K562 (cell line): ENCODE measurements at regions not wholly inside any gene's neighbourhood (a gene's known extent, or its start where the extent isn't known, plus 50 kb on each side); places are given as distances from the start of the nearest gene placed in this dataset.

ENCODE experiments used
- ATAC-seq: fragments of 200-7000 bp; cut with Tn5 transposase; 3 replicates; pipeline ENCODE4 v1.9.1; 2020; ENCODE audit warnings: moderate library complexity
- BruUV-seq: library from RNA; stranded (reverse); fragments of 400-500 nt; replicated peaks from 2 replicates; lab custom pipeline; 2021; lab: Mats Ljungman, UMichigan
- CTCF ChIA-PET: fragments of 300-600 bp; formaldehyde crosslinking; extraction: SDS; loops from one replicate; lab custom pipeline; 2021; ENCODE audit warnings: low intra/inter-chr PET ratio; lab: Yijun Ruan, JAX
- POLR2A ChIA-PET: fragments of 300-600, 350-650 bp; sonication (Branson Sonifier 250); formaldehyde crosslinking; extraction: SDS; loops from one replicate; lab custom pipeline; 2021; ENCODE audit warnings: antibody characterized with exemption, inconsistent platforms; lab: Yijun Ruan, JAX
- DNase-seq, 4 experiments: peaks; one replicate each; pipeline versions ENCODE4 v3.0.0 to v3.0.0-alpha.2; 2011 to 2018; ENCODE audit warnings: low spot score in 3 of 4, mixed read lengths in 3 of 4; ENCODE audit errors: extremely low read depth in 1 of 4
- FAIRE-seq: peaks from 2 replicates; lab custom pipeline; 2011; peaks lifted over from hg19 to GRCh38; lab: Jason Lieb, UNC
- H2AFZ ChIP-seq: 2 replicates; pipeline ENCODE4 v1.6.0; 2011; ENCODE audit warnings: low read depth, low read length, control low read depth, inconsistent platforms
- H3K27ac ChIP-seq: fragments of 200-600 bp; 3 replicates; pipeline ENCODE4 v1.8.0; 2011; ENCODE audit warnings: low read depth, mild to moderate bottlenecking, control low read depth, inconsistent platforms, low read length, moderate library complexity, mixed read lengths; ENCODE audit errors: extremely low read depth
- H3K27me3 ChIP-seq, 2 experiments: fragments of 300-600 bp in 1 of 2; 2 replicates in 1 of 2; 3 replicates in 1 of 2; pipeline versions ENCODE4 v1.6.0 to v1.8.0; 2011; ENCODE audit warnings: inconsistent platforms in 2 of 2, low read length in 2 of 2, mild to moderate bottlenecking in 1 of 2, mixed read lengths in 1 of 2, moderate library complexity in 1 of 2; ENCODE audit not compliant: control insufficient read depth in 2 of 2, insufficient read depth in 2 of 2
- H3K36me3 ChIP-seq: fragments of 300-600 bp; 3 replicates; pipeline ENCODE4 v1.8.0; 2011; ENCODE audit warnings: mild to moderate bottlenecking, low read length, inconsistent platforms; ENCODE audit not compliant: control insufficient read depth, insufficient read depth
- H3K4me1 ChIP-seq, 2 experiments: fragments of 200-600 bp in 1 of 2; replicated peaks in 1 of 2; 2 replicates in 1 of 2; 3 replicates in 1 of 2; pipeline versions ENCODE4 v1.5.1 to v1.8.0; 2011; ENCODE audit warnings: inconsistent platforms in 2 of 2, low read length in 2 of 2, mild to moderate bottlenecking in 1 of 2, mixed read lengths in 1 of 2, moderate library complexity in 1 of 2; ENCODE audit not compliant: control insufficient read depth in 2 of 2, insufficient read depth in 2 of 2
- H3K4me2 ChIP-seq: 2 replicates; pipeline ENCODE4 v1.6.1; 2011; ENCODE audit warnings: low read length, control low read depth, inconsistent platforms, mixed read lengths; ENCODE audit not compliant: insufficient read depth
- H3K4me3 ChIP-seq: fragments of 200-600 bp; sonication (generic), shearing (Covaris generic); 2 replicates; pipeline ENCODE4 v1.5.1; 2016; ENCODE audit warnings: control low read depth, inconsistent platforms
- H3K79me2 ChIP-seq: fragments of 200-600 bp; 3 replicates; pipeline ENCODE4 v1.8.0; 2011; ENCODE audit warnings: low read length, inconsistent platforms; ENCODE audit not compliant: control insufficient read depth, insufficient read depth
- H3K9ac ChIP-seq, 2 experiments: 2 replicates each; pipeline versions ENCODE4 v1.6.0 to v1.6.1; 2011; ENCODE audit warnings: low read depth in 2 of 2, low read length in 2 of 2, control low read depth in 1 of 2, inconsistent platforms in 1 of 2, mild to moderate bottlenecking in 1 of 2, mixed read lengths in 1 of 2; ENCODE audit not compliant: insufficient read depth in 1 of 2
- H3K9me1 ChIP-seq: one replicate; pipeline ENCODE4 v1.6.0; 2011; ENCODE audit warnings: inconsistent platforms, mild to moderate bottlenecking, low read length, moderate library complexity; ENCODE audit not compliant: control insufficient read depth, insufficient read depth
- H3K9me3 ChIP-seq: replicated peaks from 2 replicates; pipeline ENCODE4 v1.5.1; 2011; ENCODE audit warnings: low read depth, low read length, inconsistent platforms; ENCODE audit not compliant: control insufficient read depth, insufficient read depth
- H4K20me1 ChIP-seq: replicated peaks from 2 replicates; pipeline ENCODE4 v1.6.1; 2011; ENCODE audit warnings: low read length, inconsistent platforms, mixed read lengths; ENCODE audit not compliant: control insufficient read depth, insufficient read depth
- DDX20 ChIP-seq: fragments of 450-650 bp; IDR thresholded peaks from 2 replicates; pipeline ENCODE4 v1.6.1; 2016; ENCODE audit warnings: missing genetic modification characterization, low read depth, mild to moderate bottlenecking, missing compliant biosample characterization, moderate library complexity
- DEAF1 ChIP-seq: fragments of 450-650 bp; formaldehyde crosslinking; IDR thresholded peaks from 2 replicates; pipeline ENCODE4 v1.4.0; 2020; ENCODE audit warnings: mild to moderate bottlenecking, moderate library complexity
- E2F4 ChIP-seq: sonication (generic); formaldehyde crosslinking; IDR thresholded peaks from 2 replicates; pipeline ENCODE4 v1.8.0; 2022; ENCODE audit warnings: mild to moderate bottlenecking, low read depth, missing genetic modification reagents
- ETS2 ChIP-seq: IDR thresholded peaks from 2 replicates; pipeline ENCODE4 v1.6.1; 2016; ENCODE audit warnings: borderline replicate concordance, missing genetic modification characterization, mild to moderate bottlenecking, moderate library complexity, missing compliant biosample characterization; ENCODE audit not compliant: poor library complexity, severe bottlenecking
- MBD2 ChIP-seq: sonication (generic); IDR thresholded peaks from 2 replicates; pipeline ENCODE4 v1.6.1; 2016; ENCODE audit warnings: low read depth, borderline replicate concordance
- MCM5 ChIP-seq: fragments of 450-650 bp; IDR thresholded peaks from 2 replicates; pipeline ENCODE4 v1.6.1; 2016; ENCODE audit warnings: low read depth
- MEF2A ChIP-seq: IDR thresholded peaks from 2 replicates; pipeline ENCODE4 v1.6.1; 2011; ENCODE audit warnings: low read depth, mild to moderate bottlenecking, low read length, moderate library complexity; ENCODE audit not compliant: control insufficient read depth
- NFE2L1 ChIP-seq: fragments of 450-650 bp; IDR thresholded peaks from 2 replicates; pipeline ENCODE4 v1.6.1; 2016; ENCODE audit warnings: missing genetic modification characterization, low read depth, mild to moderate bottlenecking, missing compliant biosample characterization, moderate library complexity, borderline replicate concordance
- PHF8 ChIP-seq: fragments of 200-600 bp; sonication (generic); IDR thresholded peaks from 2 replicates; pipeline ENCODE4 v1.6.1; 2012; ENCODE audit warnings: mixed run types, mild to moderate bottlenecking, inconsistent platforms, low read length, moderate library complexity, borderline replicate concordance
- POLR2AphosphoS2 ChIP-seq: IDR thresholded peaks from 2 replicates; pipeline ENCODE4 v1.6.1; 2012; ENCODE audit warnings: low read length, improper control_type of control experiment
- RNF219 ChIP-seq: fragments of 250-450 bp; sonication (Bioruptor Pico); IDR thresholded peaks from 2 replicates; pipeline ENCODE4 v1.5.0; 2022; ENCODE audit warnings: mild to moderate bottlenecking
- SAFB ChIP-seq: fragments of 200-400 bp; formaldehyde crosslinking; IDR thresholded peaks from 2 replicates; pipeline ENCODE4 v1.6.1; 2017; ENCODE audit warnings: low read depth, low read length, borderline replicate concordance
- TBP ChIP-seq: optimal IDR thresholded peaks from 2 replicates; pipeline ENCODE3; 2011; ENCODE audit warnings: low read depth, low read length, improper control_type of control experiment
- THRAP3 ChIP-seq: fragments of 450-650 bp; IDR thresholded peaks from 2 replicates; pipeline ENCODE4 v1.6.1; 2016; ENCODE audit warnings: mild to moderate bottlenecking, inconsistent platforms, borderline replicate concordance
- WHSC1 ChIP-seq: IDR thresholded peaks from one replicate; pipeline ENCODE4 v1.6.1; 2012; ENCODE audit warnings: low read length, control low read depth, inconsistent platforms
- ZNF449 ChIP-seq: fragments of 250-450 bp; sonication (Bioruptor Pico); IDR thresholded peaks from 2 replicates; pipeline ENCODE4 v1.8.0; 2022; ENCODE audit warnings: moderate library complexity, mild to moderate bottlenecking, inconsistent platforms
- WGBS: fragments of 100-300 bp; shearing (Covaris generic); methylation state at CpG from one replicate; pipeline ENCODE4 v1.1.6; 2016; ENCODE audit warnings: low coverage, mixed read lengths; ENCODE audit not compliant: insufficient coverage; ENCODE audit errors: missing lambda C conversion rate; 5-methylcytosine and 5-hydroxymethylcytosine counted together
- in situ Hi-C: fragments of 300-500 bp; cut with MboI; formaldehyde crosslinking; loops from 4 replicates; pipeline ENCODE4 v1.15.0; 2018; ENCODE audit warnings: inconsistent platforms, mixed read lengths
- intact Hi-C: fragments of 100-400 bp; cut with micrococcal nuclease; formaldehyde crosslinking; loops from 2 replicates; pipeline ENCODE4 v1.14.2; 2022

GRCh38 chr10:33428682-33429081 is 94.2 kb upstream of the NRP1 start (continued):
- TF ChIP-seq E2F4 (CRISPR knock-in tag) (no peak), SAFB (no peak), PHF8 (no peak), DDX20 (no peak), POLR2AphosphoS2 (no peak)

GRCh38 chr10:33423154-33423529 is 88.7 kb upstream of the NRP1 start:
- H3K36me3 ChIP-seq: no peaks in the 10 kb centered on the region
- H4K20me1 ChIP-seq: no peaks in the 10 kb centered on the region
- H3K9me3 ChIP-seq: no peaks in the 10 kb centered on the region
- H3K27ac ChIP-seq: no peak overlapping the region
- in situ Hi-C loops: no loop called here
- no peak for ATAC-seq
- BruUV-seq: no TSS peak
- H3K9ac ChIP-seq: no peak overlapping the region
- intact Hi-C loops: no loop called here
- H2AFZ ChIP-seq: no peak overlapping the region
- 0% methylated on average over 5 of the region's 5 CpGs for WGBS
- H3K4me2 ChIP-seq: no peak overlapping the region
- no peaks in the 10 kb centered on the region for H3K27me3 ChIP-seq
- no peaks in the 10 kb centered on the region for H3K79me2 ChIP-seq
- no peak for FAIRE-seq
- no peak overlapping the region for H3K4me3 ChIP-seq
- no peaks in the 10 kb centered on the region for H3K9me1 ChIP-seq
- no peaks in the 10 kb centered on the region for H3K4me1 ChIP-seq
- ChIA-PET POLR2A (interaction anchor here (0.7 kb wide), 1 partner anchor 33 kb away, joined by 3 read pairs; no protein-coding TSS in a partner anchor), CTCF (no interaction called here)
- DNase-seq: no peak
- no peak for TF ChIP-seq MBD2
- TF ChIP-seq THRAP3: no peak
- no peak for TF ChIP-seq MEF2A
- TF ChIP-seq WHSC1: no peak
- no peak for TF ChIP-seq NFE2L1 (tag)
- no peak for TF ChIP-seq ETS2 (tag)
- TF ChIP-seq RNF219: no peak
- TF ChIP-seq MCM5: no peak
- no peak for TF ChIP-seq TBP
- TF ChIP-seq DEAF1: no peak
- TF ChIP-seq ZNF449 (CRISPR knock-in tag): no peak
